GM18526 (cell line): ENCODE measurements at regions not wholly inside any gene's neighbourhood (a gene's known extent, or its start where the extent isn't known, plus 50 kb on each side); places are given as distances from the start of the nearest gene placed in this dataset.

ENCODE experiments used
- POLR2A ChIP-seq: IDR thresholded peaks from 3 replicates; pipeline ENCODE4 v1.6.1; 2011; ENCODE audit not compliant: insufficient read length; ENCODE audit errors: extremely low read depth

GRCh38 chr15:39456582-39457330, 124.1 kb upstream of the THBS1 start:
- TF ChIP-seq POLR2A, result no peak

DNA sequence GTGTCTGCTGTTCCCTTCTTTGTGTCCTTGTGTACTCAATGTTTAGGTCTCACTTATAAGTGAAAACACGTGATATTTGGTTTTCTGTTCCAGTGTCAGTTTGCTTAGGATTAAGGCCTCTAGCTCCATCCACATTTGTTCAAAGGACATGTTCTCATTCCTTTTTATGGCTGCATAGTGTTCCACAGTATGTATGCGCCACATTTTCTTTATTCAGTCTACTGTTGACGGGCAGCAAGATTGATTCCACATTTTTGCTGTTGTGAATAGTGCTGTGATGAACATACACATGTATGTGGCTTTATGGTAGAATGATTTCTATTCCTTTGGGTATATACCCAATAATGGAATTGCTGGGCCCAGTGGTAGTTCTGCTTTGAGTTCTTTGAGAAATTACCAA, 122.7 kb upstream of the THBS1 start:
- no peak for TF ChIP-seq POLR2A

- no peak for TF ChIP-seq POLR2A
Measured at GRCh38 chr15:39459548-39459947, 121.3 kb upstream of the THBS1 start.

DNA sequence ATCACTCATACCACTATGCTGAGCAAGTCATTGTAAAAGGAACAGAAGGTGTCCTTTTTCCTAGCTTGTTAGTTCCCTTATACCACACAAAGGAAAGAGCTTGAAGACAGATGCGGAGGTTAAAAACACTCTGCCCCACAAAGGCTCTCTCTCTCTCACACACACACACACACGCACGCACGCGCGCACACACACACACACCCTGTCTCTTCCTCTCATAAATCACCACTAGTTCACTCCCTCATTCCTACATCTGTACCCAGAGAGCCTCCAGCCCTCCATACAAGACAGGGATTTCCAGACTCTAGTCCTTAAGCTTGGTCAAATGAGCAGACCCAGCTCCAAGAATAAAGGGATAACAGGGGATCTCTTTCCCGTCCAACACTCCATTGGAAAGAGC, 120.1 kb upstream of the THBS1 start:
- no peak for TF ChIP-seq POLR2A

GRCh38 chr15:39461536-39462130, 119.2 kb upstream of the THBS1 start:
- no peak for TF ChIP-seq POLR2A

GRCh38 chr15:39462691-39463090, 118.2 kb upstream of the THBS1 start:
- TF ChIP-seq POLR2A, result no peak

DNA sequence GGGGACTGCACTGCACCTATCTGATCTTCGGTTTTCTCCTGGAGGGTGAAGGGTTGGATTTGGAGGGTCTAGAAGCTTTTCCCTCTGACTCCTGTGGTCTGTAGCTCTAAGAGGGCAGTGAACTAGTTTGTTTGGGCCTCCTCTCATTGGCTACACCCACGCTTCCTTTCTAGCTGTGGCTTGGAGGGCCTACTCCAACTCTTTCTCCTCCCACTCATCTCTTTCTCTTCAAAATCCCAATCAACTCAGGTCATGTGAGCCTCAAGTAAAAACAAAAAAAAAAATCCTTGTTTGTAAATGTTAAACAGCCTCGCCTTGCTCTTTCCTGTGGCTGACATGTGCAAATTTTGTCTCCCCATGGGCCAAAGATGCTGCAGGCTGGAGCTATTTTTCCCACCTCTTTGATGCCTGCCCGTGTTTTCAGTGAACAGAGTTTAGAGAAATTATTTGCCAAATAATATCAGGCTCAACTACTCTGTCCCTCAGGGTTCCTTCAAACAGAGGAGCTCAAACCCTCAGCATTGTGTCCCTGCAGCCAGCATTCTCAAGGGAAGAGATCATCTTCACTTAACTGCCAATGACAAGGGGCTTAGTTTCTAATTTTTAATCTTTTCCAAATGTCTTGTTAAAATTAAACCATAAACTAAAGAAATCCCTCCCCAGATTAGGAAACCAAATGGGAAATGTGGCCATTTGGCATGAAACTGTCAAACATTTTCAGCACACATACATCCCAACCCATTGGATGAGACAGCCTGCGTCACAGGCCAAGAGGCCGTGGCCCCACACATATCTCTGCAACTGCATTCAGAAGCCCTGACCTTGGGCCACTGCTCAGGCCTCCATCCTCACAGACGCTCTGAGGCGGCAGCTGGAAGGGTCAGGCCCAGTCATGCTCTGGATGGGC, 114.8 kb upstream of the THBS1 start:
- TF ChIP-seq POLR2A, result no peak

DNA sequence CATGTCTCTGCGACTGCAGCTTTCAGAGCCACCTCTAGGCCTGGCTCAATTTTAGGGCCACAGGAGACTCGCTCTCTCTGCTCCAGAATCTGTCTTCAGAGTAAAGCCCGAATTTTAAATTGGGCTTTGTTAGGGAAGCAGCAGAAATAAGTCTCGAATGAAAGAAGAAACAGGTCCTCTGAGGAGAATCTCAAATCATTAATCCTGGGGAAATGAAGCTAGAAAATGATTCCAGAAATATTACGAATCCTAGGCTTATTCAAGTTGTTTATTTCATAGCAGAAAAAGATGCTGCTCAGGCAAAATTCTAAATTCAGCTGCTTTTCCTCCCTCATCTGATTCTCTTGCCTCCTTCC, 114.2 kb upstream of the THBS1 start:
- TF ChIP-seq POLR2A, result no peak

- no peak for TF ChIP-seq POLR2A
Measured at GRCh38 chr15:39468331-39468730, 112.5 kb upstream of the THBS1 start.

- TF ChIP-seq POLR2A, result no peak
Measured at GRCh38 chr15:39468828-39469227, 112.1 kb upstream of the THBS1 start.

DNA sequence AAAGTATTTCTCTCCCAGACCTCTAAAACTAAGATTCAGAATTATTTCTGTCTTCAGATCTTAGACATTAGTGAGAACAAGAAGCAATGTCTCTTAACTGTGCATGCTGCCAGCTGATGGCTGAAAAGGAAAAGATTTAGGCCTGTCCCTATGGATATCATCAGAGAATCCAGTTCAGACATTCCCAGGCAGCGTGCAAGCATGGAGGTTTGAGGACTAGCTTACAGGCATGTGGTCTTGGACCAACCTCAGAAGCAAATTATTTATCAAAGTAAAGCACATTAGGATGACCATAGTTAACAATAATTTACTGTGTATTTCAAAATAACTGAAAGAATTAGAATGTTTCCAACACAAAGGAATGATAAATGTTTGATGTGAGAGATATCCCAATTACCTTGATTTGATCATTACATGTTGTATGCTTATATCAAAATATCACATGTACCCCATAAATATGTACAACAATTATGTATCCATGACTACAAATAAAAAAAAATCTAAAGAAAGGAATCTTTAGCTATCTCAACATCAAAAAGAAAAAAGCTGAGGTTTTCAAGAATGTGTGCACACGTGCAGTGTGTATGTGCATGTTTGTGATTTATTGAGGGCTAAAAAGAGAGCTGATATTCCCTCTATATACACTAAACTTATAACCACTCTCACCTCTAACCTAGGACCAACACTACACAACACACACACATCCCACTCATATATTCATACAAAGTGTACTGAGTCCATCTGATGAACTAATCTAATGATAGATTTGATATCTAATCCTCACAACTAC, 108.9 kb upstream of the THBS1 start:
- no peak for TF ChIP-seq POLR2A

- no peak for TF ChIP-seq POLR2A
Measured at GRCh38 chr15:39472621-39473297, 108.1 kb upstream of the THBS1 start.

DNA sequence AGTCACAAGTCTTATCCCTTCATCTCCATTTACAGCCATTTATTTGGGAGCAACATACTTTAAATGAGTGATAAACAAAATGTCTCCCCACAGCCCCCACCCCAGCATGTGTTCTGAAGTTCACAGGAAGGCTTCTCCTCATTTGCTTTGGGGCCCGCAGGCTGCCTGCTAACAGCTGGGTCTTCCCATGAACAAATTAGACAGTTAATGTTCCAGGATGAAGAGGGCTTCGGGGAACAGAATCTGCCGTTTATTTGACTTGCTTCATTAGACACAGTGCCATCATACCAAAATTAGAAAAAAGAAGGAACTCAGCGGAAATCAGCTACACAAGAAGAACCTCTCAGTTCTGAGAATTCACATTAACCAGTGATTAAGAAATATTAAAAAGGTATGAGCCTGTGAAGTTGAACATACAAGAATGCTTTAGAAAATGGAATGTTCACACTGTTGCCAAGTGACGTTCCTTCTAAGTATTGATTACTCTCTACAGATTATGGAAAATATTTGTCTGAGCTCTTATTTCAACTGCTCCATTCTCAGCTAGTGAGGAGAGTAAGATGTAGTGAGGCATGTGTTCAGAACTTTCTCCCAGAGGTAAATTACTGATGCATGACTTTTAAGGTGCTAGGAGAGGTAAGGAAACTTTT, 107.5 kb upstream of the THBS1 start:
- TF ChIP-seq POLR2A, result no peak

DNA sequence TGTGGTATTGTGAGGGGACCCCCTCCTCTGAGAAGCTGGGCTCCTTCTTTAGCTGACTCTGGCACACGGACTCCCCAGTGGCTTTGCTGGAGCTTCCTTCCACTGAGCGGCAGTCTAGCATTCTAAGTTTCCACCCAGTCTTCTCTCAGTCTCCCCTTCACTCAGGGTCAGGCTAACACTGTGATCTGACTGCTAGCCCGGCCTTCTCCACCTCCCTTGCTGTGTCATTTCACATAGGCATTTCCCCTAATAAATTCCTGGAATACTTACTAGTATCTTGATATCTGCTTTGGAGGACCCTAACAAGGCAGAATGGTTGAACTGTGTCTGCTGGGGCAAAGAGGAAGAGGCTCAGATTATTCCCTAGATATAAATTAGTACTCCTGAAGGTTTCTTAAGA, 106.2 kb upstream of the THBS1 start:
- no peak for TF ChIP-seq POLR2A
